Left kidney (tissue), 1 donor: ENCODE measurements at regions not wholly inside any gene's neighbourhood (a gene's known extent, or its start where the extent isn't known, plus 50 kb on each side); places are given as distances from the start of the nearest gene placed in this dataset.

Source experiments
- DNase-seq: peaks from one replicate; pipeline ENCODE4 v3.0.0-alpha.2; 2013

DNA sequence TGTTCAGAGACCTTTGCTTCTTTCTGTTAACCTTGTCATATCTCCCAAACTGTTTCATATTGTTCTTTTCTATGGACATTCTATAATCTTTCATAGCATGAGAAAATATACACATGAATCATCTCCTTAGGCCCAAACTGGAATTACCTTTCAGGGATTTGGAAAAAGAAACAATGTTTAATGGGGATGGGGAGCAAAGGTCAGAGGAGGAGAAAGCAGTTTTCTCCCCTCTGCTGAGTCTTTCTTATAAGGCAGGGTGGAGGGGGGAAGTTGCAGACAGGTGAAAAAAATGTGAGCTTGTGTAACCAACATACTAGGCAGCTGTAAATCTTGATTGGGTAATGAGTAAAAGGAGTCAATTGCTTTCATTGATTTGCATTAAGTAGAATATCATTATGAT lies 164.1 kb downstream of the BRINP2 start:
- DNase-seq: no peak

DNA sequence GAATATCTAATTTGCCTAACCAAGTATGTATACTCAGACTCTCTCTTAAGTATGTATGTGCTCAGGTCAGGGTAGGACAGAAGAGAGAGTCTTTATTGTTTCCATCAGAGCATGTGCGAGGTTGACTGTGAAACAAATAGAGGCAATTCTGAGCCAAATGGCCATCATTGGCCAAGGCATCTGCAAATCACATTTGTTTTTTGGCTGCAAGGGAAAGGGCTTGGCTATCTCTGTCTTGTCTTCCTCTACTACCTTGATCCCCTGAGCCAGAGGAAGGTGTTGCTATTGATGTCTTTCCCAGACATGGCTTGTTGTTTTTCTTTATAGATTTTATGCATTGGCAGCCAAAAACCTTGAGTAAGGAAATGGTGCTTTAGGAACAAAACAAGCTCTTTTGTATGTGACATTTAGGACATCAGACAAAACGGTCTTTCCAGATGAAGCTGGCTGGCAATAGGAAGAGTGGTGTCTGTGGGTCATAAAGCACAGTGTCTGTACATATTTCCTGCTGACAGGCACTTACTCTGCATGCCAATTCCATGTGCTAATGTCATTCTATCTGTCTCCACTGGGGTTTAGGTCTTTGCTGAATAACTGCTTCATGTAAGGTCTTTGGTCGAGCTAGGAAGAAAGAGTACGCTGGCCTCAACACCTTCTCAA lies 163.3 kb downstream of the BRINP2 start:
- DNase-seq: no peak
